ENCODE measurements at regions not wholly inside any gene's neighbourhood (a gene's known extent, or its start where the extent isn't known, plus 50 kb on each side); places are given as distances from the start of the nearest gene placed in this dataset.
"Not testable (repeated sequence)": the region's sequence is repeated elsewhere in the genome, so short reads cannot be mapped to it uniquely, and the experiment has no call there.

GRCh38 chr4:127335732-127336131 lies 297.0 kb upstream of the INTU start:
- no peak for DNase-seq (ENCODE audit: low spot score)
- 67% methylated on average over 1 of the region's 1 CpG for WGBS
- TF ChIP-seq TAF1 (conservative IDR thresholded peaks at IDR 0.05) (no peak), HNF4A (conservative IDR thresholded peaks at IDR 0.05) (no peak), YY1 (IDR thresholded peaks at IDR 0.05) (no peak), FOXA2 (IDR thresholded peaks at IDR 0.05) (no peak), EGR1 (IDR thresholded peaks at IDR 0.05; ENCODE audit: low read depth in 2 of 2) (no peak), GABPA (IDR thresholded peaks at IDR 0.05 in 1 of 2, conservative IDR thresholded peaks at IDR 0.05 in 1 of 2) (no peak), RAD21 (IDR thresholded peaks at IDR 0.05) (no peak), HNF4G (IDR thresholded peaks at IDR 0.05) (no peak), FOXA1 (IDR thresholded peaks at IDR 0.05) (no peak), ATF3 (IDR thresholded peaks at IDR 0.05) (no peak), RXRA (IDR thresholded peaks at IDR 0.05) (no peak), JUND (IDR thresholded peaks at IDR 0.05) (no peak), ZBTB33 (IDR thresholded peaks at IDR 0.05) (no peak), SP1 (IDR thresholded peaks at IDR 0.05) (no peak), NR2F2 (IDR thresholded peaks at IDR 0.05) (no peak), MAX (IDR thresholded peaks at IDR 0.05) (no peak)
- TF ChIP-seq, protein P1, sequence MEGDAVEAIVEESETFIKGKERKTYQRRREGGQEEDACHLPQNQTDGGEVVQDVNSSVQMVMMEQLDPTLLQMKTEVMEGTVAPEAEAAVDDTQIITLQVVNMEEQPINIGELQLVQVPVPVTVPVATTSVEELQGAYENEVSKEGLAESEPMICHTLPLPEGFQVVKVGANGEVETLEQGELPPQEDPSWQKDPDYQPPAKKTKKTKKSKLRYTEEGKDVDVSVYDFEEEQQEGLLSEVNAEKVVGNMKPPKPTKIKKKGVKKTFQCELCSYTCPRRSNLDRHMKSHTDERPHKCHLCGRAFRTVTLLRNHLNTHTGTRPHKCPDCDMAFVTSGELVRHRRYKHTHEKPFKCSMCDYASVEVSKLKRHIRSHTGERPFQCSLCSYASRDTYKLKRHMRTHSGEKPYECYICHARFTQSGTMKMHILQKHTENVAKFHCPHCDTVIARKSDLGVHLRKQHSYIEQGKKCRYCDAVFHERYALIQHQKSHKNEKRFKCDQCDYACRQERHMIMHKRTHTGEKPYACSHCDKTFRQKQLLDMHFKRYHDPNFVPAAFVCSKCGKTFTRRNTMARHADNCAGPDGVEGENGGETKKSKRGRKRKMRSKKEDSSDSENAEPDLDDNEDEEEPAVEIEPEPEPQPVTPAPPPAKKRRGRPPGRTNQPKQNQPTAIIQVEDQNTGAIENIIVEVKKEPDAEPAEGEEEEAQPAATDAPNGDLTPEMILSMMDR (IDR thresholded peaks at IDR 0.05; ENCODE audit: low read depth, low read length, missing input control), result no peak
- TF ChIP-seq, protein P2, sequence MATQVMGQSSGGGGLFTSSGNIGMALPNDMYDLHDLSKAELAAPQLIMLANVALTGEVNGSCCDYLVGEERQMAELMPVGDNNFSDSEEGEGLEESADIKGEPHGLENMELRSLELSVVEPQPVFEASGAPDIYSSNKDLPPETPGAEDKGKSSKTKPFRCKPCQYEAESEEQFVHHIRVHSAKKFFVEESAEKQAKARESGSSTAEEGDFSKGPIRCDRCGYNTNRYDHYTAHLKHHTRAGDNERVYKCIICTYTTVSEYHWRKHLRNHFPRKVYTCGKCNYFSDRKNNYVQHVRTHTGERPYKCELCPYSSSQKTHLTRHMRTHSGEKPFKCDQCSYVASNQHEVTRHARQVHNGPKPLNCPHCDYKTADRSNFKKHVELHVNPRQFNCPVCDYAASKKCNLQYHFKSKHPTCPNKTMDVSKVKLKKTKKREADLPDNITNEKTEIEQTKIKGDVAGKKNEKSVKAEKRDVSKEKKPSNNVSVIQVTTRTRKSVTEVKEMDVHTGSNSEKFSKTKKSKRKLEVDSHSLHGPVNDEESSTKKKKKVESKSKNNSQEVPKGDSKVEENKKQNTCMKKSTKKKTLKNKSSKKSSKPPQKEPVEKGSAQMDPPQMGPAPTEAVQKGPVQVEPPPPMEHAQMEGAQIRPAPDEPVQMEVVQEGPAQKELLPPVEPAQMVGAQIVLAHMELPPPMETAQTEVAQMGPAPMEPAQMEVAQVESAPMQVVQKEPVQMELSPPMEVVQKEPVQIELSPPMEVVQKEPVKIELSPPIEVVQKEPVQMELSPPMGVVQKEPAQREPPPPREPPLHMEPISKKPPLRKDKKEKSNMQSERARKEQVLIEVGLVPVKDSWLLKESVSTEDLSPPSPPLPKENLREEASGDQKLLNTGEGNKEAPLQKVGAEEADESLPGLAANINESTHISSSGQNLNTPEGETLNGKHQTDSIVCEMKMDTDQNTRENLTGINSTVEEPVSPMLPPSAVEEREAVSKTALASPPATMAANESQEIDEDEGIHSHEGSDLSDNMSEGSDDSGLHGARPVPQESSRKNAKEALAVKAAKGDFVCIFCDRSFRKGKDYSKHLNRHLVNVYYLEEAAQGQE (IDR thresholded peaks at IDR 0.05), result no peak

DNA sequence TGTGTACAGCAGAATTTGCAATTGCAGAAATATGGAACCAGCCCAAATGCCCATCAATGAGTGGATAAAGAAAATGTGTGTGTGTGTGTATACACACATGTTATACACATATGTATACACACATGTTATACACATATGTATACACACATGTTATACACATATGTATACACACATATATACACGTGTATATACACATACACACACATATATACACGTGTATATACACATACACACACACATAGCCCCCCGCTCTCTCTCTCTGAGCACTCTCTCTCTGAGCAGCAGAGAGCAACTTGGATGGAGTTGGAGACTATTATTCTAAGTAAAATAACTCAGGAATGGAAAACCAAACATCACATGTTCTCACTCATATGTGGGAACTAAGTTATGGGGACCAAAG lies 289.6 kb upstream of the INTU start:
- 52% methylated on average over 3 of the region's 3 CpGs for WGBS
- not testable (repeated sequence) for H3K4me1 ChIP-seq (ENCODE audit: control insufficient read depth in 4 of 4, insufficient read depth in 4 of 4, low read length in 3 of 4)

More at GRCh38 chr4:127335732-127336131, 297.0 kb upstream of the INTU start:
- Histone ChIP-seq H3K9me3 (ENCODE audit: control insufficient read depth in 4 of 4, low read length in 3 of 4) (no peaks in the 10 kb centered on the region), H3K9ac (ENCODE audit: low read depth in 1 of 2, low read length in 2 of 2) (no peak overlapping the region), H3K4me1 (ENCODE audit: control insufficient read depth in 4 of 4, insufficient read depth in 4 of 4, low read length in 3 of 4) (no peaks in the 10 kb centered on the region), H3K27me3 (ENCODE audit: control insufficient read depth in 4 of 4, insufficient read depth in 4 of 4, low read length in 3 of 4) (no peaks in the 10 kb centered on the region), H3K4me3 (ENCODE audit: low read depth in 1 of 3, low read length in 3 of 3) (no peak overlapping the region), H3K27ac (ENCODE audit: low read depth in 1 of 2, low read length in 2 of 2) (no peak overlapping the region), H3K36me3 (ENCODE audit: control insufficient read depth in 4 of 4, insufficient read depth in 3 of 4, low read depth in 1 of 4, low read length in 3 of 4) (no peaks in the 10 kb centered on the region)

More for the DNA sequence above, 289.6 kb upstream of the INTU start:
- not testable (repeated sequence) for DNase-seq (ENCODE audit: low spot score); H3K27me3 ChIP-seq (ENCODE audit: control insufficient read depth in 4 of 4, insufficient read depth in 4 of 4, low read length in 3 of 4); H3K9me3 ChIP-seq (ENCODE audit: control insufficient read depth in 4 of 4, low read length in 3 of 4); H3K4me3 ChIP-seq (ENCODE audit: low read depth in 1 of 3, low read length in 3 of 3); H3K36me3 ChIP-seq (ENCODE audit: control insufficient read depth in 4 of 4, insufficient read depth in 3 of 4, low read depth in 1 of 4, low read length in 3 of 4); H3K9ac ChIP-seq (ENCODE audit: low read depth in 1 of 2, low read length in 2 of 2); H3K27ac ChIP-seq (ENCODE audit: low read depth in 1 of 2, low read length in 2 of 2)
